GM18868 (cell line): ENCODE measurements at regions not wholly inside any gene's neighbourhood (a gene's known extent, or its start where the extent isn't known, plus 50 kb on each side); places are given as distances from the start of the nearest gene placed in this dataset.
"Not testable (repeated sequence)": the region's sequence is repeated elsewhere in the genome, so short reads cannot be mapped to it uniquely, and the experiment has no call there.

ENCODE experiments used
- ATAC-seq: cut with Tn5 transposase; IDR thresholded peaks from one replicate; pipeline ENCODE4 v1.9.1; 2021; ENCODE audit warnings: mild to moderate bottlenecking, moderate library complexity; ENCODE audit not compliant: unreplicated experiment

DNA sequence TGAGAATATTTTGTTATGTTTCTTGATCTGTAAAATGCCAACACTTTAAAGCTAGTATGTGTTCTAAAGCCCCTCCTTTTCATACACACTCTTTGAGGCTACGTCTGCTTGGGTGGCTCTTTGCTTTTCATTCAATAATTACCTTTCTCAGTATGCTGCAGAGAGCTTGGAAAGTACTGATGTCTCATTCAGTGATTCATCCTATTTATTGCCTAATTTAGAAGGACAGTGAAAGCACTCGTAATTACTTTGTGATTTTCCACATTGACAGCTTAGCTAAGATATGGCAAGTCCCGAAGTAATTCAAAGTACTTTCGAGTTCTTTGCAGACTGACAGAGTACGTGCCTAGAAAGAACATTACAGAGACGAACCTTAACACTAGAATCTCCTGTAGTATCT, 57.2 kb downstream of the BMP15 start:
- ATAC-seq, result no peak

DNA sequence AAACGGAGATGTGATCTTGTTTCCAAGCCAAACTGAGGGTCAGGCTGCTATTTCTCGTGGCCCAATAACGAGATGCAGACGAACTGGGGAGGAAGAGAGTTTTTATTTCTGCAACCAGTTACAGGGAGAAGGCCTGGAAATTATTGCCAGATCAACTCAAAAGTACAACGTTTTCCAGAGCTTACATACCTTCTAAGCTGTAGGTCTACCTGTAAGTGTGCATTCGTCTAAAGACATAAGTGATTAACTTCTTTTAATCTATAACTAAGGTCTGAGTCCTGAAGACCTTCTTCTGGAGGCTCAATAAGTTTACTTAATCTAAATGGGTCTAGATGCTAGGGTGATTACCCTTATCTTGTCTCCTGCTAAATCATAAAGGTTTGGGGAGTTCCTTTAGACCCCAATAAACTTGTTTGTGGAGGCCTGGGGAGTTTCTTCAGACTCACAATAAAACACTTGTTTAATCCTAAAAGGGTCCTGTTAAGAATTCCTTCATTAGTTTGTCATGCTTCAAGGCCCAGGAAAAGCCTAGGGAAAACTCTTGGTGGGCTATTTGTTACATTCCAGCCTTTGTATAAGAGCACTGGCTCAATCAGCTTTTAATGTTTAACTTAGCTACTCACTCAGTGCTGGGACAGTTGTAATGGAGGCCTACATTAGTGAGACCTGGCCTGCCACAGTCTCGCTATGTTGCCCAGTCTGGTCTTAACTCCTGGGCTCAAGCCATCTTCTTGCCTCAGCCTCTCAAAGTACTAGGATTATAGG, 58.5 kb downstream of the BMP15 start:
- ATAC-seq, result not testable (repeated sequence)

DNA sequence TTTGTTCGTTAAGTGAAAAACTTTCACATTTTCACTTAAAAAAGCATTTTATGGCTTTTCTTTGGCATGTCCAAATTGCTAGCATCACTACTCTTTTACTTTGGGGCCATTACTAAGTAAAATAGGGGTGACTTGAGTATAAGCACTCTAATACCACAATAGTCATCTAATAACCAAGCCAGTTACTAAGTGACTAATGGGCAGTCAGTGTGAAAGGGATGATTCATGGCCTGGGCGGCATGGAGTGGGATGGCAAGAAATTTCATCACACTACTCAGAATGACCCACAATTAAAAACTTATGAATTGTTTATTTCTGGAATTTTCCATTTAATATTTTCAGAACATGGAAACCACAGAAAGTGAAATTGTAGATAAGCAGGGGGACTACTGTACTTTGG, 60.9 kb downstream of the BMP15 start:
- no peak for ATAC-seq

DNA sequence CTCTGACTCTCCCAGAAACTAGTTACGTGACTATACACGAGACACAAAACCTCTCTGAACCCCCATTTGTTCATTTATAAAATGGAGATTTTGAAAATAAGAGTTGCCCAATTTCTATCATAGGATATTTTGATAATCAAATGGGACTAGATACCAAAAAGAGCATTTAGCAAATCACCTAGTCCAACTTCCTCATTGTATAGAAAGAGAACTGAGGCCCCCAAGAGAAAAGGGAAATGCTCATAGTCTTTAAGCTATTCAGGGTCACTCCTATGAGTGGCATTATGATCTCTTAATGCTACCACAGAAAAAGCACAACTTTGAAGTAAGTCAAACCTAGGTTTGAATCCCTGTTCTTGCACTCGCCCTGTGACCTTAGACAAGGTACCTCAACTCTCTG, 62.7 kb downstream of the BMP15 start:
- ATAC-seq, result no peak

DNA sequence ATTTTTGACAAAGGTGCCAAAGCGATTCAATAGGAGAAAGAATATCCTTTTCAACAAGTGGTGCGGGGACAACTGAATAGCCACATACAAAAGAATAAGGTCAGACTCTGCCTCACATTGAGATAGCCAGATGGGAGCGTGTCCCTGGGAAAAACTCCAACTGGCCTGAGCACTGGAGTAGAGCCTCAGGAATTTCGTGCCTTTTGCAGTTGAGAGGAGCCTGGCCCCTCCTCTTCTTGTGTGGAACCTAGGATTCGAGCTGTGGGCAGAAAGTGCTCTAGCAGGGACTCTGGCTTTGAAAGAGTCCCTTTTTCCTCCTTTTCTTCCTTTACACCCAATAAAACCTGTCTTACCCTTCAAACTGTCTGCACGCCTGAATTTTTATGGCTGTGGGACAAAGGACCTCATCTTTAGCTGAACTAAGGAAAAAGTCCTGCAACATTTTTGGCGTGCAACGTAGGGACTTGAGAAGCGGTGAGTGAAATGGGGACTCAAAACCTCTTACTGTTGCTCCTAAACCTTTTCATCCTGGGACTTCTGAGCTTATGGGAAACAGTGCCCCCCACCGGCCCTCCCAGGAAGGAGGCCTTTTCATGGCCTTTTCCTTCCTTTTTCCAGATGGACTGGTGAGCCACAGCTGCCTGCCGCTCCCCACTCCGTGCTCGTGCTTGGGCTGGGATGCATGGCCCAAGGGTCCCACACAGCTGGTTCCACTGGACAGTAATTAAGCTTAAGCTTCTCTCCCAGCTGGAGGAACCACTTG, 68.6 kb downstream of the BMP15 start:
- ATAC-seq, result no peak

DNA sequence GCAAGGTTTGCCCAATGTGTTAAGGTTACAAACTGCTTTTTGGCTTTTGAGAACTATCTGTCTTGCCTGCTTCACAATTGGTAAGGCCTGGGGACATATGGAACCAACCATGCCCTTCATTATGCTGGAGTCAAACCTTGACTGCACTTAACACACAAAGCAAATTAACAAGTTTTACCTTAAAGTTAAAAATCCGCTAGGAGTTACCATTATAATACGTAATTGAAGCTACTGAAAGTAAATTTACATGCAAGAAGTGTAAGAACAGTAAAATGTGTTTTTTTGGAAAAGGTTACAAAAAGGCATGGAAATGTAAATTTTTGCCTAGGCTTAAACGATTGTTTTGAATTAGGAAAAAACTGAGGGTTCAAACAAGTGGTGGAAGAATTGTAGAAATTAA, 69.7 kb downstream of the BMP15 start:
- no peak for ATAC-seq

DNA sequence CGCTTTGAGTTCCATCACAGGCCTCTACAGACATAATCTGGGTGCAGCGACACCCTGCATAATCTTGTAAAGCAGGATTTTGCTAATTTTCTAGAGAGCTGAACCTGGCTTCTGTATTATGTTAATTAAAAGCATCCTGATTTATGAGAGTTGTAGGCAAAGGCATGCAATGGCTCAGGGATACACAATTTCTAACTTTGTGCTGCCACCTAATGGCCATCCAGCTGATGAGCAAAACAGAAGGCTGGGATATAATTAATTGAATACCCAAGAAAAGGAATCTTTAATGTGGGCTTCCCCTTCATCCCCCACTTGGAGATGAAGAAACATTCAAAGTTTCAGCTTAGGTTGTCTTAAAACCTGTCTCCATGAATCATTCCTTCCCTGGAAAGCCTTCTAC, 78.1 kb downstream of the BMP15 start:
- no peak for ATAC-seq

DNA sequence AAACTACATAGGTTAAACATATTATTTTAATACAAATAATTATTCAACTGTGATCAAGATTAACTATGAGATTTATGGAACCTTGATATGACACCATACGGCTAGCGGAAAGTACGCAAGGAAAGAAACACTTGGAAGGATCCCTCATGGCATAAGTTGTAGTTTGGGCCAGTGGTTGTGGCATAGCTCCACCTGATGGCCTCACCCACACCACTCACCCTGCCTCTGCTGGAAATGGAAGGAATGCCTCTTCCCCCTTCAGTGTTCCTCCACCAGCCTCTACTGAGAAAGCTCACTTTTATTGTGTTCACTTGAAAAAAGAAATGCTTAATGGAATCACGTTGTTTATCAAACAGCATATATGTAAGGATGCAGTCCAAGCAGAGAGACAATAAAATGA, 86.4 kb downstream of the BMP15 start:
- ATAC-seq, result no peak

DNA sequence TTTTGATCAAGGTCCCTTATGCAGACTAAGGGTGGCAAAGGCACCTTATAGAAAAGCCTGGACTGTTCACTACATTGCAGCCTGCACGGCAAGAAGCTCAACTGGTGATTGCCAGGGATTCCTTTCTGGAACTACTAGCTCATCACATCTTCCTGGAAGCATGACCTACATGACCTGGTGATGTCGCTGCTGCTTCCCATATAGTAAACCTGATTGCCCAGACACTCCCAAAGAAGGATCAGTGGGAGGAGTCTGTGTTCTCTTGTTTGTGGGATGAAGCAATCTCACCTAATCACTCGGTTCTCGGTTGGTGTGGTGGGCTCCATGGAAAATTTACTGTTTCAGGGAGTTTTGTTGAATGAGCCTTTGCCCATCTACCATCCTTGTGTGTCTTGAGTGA, 89.8 kb downstream of the BMP15 start:
- not testable (repeated sequence) for ATAC-seq

DNA sequence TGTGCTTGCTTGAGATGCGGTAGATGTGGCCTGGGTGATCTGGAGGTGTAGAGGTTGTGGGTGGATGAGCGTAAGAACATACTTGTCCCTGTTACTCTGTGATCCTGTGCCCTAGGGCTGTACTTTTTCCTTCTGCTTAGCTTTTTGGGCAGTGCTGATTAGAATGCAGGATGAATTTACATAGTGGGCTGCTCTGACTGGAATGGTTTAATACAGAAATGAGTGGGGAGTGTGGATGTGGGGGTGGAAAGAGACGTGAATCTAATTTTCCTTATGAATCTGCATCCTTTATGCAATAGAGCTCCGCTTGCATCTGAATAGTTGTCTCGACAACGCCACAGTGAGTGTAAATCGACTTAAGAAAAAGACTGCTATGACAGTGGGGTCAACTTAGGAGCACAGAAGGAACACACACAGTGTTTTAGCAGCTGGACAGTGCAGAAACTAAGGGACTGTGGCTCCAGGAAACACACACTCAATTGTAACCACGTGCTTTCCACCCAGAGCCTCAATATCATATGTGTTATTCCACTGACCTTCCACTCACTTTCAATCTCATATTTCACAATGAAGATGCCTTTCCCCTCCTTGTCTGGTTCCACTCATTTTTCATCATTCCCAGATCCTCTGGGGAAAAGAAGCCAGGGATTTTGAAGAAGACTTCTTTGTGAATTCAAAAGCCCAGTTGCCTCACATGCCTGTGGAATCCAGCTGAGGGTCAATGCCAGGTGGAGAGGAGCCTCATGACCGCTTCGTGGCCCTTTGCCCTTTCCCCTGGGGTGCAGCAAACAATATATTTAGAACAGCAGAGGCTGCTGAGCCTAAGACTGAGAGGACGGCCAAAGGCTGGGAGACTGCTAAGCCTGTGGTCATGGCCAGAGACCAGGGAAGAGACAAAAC, 91.4 kb downstream of the BMP15 start:
- not testable (repeated sequence) for ATAC-seq

DNA sequence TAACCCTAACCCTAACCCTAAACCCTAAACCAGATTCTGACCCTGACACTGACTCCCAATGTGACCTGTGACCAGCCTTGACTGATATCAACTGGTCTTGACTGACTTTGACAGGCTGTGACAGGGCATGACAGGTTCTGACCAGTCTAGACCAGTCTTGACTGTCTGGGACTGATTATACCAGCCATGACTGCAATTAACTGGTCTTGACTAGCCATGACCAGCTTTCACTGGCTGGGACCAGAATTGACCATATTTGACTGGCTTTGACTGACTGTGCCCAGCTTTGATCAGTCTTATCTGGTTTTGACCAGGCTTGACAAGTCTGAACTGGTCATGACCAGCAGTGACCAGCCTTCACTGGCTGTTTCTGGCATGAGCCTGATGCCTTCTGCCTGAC, 95.5 kb downstream of the BMP15 start:
- no peak for ATAC-seq

DNA sequence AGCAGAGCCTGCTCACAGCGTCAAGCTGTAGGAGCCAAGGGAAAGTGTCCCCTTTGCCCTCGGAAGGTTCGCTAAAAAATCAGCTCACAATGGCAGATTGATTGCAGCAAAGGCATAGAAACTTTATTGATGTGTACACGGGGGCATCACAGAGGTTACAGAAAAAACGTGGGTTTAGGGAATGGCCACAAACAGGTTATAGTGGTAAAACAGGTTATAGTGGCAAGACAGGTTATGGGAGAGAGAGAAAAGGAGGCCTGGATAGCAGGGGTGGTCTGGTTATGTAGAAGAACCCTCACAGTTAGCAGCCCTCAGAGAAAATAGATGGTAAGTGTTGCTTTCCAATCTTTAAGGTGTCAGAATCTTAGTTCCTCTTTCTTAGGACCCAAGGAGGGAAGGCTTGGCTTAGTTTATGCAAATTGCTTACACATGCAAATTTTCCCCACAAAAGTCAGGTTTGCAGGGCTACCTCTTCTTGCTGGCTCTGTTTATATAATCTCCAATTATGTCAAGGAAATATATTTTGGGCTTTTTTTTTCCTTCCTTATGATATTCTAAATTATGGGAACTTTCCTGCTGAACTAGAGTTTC, 113.7 kb downstream of the BMP15 start:
- peak; percentile 74 for ATAC-seq

DNA sequence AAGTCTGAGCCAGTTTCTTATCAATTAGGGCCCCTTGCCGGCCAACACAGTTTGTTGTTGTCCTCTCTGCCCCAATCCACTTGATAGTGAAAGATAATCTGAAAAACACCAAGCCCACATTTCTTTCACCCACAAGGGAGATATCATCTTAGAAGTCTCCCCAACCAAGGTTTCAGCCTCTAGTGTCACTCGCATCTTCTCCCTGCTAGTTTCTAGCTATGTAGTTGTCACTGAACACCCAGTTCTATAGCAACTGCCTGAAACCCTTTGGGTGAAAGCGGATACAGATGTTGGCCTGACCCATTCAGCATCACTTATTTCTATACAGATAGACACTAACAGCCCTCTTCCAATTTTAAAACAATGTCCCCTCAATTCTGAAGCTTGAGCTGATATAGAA, 116.3 kb downstream of the BMP15 start:
- peak; percentile 73 for ATAC-seq

DNA sequence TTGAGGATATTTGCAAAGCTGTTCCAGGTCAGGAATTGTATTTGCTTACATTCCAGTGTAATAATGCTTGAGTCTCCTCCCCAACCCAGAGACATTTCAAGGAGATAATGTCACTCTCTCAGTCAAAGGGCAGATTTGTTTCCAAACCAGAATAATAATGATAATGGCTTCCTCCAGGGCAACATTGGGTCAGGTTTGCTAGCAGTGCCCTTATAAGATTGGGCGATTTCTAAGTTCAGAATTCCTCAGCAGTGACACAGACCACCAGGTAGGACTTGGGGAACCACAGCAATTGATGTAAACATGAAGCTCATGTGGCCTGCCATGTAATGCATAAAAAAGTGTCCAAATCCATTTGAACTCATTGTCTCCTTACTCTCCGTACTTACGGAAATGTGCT, 125.2 kb downstream of the BMP15 start:
- ATAC-seq, result no peak

DNA sequence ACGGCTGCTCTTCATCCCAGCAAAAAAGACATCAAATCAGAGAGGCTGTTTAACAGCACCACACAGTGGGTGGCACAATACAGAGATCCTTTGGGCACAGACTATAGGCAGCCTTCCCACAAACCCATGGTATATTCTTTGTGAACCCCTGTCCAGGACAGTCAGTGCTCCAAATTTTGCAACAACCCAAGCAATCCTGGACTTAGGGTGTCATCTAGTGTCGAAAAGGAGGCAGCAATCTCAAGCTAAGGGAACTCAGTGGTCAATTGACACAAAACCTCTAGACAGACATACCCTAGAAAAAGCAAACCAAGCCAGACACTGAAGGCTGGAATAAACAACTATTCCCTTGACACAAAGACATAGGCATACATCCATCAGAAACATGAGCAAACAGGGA, 137.4 kb downstream of the BMP15 start:
- ATAC-seq, result no peak

DNA sequence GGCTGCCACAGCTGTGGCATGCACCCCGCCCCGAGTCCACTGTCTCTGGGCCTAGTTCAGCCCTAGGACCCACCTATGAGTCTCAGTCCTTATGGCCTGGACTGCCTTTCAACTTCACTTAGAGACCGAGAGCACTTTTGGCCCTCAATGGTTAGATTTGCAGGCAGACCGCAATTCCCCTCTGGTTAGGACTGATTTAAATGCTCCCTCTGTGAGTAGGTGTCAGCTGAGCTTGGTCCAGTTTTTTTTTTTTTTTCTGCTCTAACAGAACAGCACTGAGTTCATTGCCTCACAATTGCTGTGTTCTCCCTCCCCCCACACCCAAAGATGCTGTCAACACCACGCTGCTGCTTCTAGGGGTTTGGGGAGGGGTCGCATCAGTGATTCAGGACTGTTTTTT, 143.2 kb downstream of the BMP15 start:
- no peak for ATAC-seq

DNA sequence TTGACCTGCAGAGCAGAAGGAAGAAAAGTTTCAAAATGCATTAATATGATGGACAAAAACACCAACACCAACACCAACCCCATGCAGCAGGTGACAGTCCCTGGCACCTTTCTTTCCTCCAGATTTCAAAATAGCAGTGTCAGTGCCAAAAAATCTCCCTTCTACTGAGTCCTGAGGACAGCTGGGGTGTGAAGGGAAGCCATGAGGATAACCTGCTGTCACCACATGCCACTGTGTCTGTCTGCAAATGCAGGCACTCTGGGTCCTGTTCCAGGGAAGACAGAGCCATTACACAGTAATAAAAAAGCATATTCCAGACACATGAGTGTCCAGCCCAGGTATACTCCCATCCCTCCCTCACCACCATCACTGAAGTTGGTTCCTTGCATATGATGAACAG, 187.5 kb downstream of the BMP15 start:
- no peak for ATAC-seq

DNA sequence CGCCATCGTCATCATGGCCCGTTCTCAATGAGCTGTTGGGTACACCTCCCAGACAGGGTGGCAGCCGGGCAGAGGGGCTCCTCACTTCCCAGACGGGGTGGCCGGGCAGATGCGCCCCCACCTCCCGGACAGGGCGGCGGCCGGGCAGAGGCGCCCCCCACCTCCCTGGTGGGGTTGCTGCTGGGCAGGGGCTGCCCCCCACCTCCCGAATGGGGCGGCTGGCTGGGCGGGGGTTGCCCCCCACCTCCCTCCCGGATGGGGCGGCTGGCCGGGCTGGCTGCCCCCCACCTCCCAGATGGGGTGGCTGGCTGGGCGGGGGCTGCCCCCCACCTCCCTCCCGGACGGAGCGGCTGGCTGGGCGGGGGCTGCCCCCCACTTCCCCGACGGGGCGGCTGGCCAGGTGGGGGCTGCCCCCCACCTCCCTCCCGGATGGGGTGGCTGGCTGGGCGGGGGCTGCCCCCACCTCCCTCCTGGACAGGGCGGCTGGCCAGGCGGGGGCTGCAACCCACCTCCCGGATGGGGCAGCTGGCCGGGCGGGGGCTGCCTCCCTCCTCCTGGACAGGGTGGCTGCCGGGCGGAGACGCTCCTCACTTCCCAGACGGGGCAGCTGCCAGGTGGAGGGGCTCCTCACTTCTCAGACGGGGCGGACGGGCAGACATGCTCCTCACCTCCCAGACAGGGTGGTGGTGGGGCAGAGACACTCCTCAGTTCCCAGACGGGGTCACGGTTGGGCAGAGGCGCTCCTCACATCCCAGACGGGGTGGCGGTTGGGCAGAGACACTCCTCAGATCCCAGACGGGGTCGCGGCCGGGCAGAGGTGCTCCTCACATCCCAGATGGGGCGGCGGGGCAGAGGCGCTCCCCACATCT, 208.8 kb downstream of the BMP15 start:
- ATAC-seq, result not testable (repeated sequence)

DNA sequence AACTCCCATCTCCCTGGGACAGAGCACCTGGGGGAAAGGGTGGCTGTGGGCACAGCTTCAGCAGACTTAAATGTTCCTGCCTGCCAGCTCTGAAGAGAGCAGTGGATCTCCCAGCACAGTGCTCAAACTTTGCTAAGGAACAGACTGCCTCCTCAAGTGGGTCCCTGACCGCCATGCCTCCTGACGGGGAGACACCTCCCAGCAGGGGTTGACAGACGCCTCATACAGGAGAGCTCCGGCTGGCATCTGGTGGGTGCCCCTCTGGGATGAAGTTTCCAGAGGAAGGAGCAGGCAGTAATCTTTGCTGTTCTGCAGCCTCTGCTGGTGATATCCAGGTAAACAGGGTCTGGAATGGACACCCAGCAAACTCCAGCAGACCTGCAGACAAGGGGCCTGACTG, 206.9 kb upstream of the NUDT10 start:
- ATAC-seq, result not testable (repeated sequence)

DNA sequence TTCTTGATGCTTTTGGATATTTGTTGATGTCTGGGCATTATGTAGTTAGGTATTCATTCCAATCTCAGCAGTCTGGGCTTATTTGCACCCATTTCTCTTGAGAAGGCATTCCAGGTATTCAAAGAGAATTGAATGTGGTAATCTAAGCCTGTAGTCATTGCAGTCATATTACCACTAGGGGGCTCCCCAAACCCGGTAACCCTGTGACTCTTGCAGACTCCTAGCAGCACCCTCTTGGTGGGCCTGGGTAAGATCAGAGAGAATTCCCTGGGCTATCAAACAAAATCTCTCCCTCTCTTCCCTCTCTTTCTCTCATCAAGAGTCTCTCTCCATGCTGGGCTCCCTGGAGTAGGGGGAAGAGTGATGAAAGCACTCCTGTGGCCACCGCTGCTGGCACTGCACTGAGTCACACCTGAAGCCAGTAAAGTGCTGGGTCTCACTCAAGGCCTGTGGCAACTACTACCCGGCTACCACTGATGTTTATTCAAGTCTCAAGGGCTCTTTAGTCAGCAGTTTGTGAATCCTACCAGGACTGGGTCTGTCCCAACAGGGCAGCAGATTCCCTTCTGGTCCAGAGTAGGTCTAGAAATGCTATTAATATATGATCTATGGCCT, 187.7 kb upstream of the NUDT10 start:
- ATAC-seq, result no peak
